ENCODE measurements at regions not wholly inside any gene's neighbourhood (a gene's known extent, or its start where the extent isn't known, plus 50 kb on each side); places are given as distances from the start of the nearest gene placed in this dataset.

DNA sequence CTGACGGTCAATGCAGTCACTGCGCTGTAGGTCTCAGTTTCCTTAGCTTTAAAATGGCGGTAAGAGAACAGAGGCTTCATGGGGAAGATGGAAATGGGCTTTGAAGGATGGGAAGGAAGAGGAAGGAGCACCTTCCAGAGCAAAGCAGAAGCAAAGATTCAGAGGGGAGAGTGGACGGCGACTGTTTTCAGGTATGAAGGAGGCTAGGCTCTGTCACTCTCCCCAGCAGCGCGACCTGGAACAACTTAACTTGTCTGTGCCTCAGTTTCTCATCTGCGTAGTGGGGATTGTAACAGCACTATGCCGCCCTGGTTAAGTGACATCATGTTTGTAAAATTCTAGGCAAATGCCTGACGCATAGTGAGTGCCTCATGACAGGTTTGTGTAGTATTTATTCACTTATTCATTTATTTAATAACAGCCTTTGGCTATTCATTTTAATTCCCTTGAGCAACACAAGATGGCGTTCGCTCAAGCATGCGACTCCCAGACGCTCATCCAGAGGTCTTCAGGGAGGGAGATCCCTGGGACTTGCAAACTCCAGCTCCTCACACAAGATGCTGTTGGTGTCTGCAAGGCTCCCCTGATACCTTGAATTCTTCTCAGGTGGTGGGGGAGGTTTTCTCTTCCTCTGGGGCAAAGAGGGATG lies 336.3 kb downstream of the DYSF start:
- Histone ChIP-seq H2AFZ (ENCODE audit: low read depth) (no peak overlapping the region), H3K27me3 (ENCODE audit: insufficient read depth) (no peaks in the 10 kb centered on the region), H3K36me3 (replicated peaks in 1 of 2; ENCODE audit: control insufficient read depth in 1 of 2, insufficient read depth in 2 of 2, low read length in 1 of 2) (no peaks in the 10 kb centered on the region), H3K9me3 (no peaks in the 10 kb centered on the region), H3F3A (replicated peaks; ENCODE audit: insufficient read depth) (no peaks in the 10 kb centered on the region), H3K79me2 (ENCODE audit: insufficient read depth) (no peaks in the 10 kb centered on the region), H3K4me1 (ENCODE audit: control insufficient read depth in 1 of 2, insufficient read depth in 2 of 2, low read depth in 1 of 2, low read length in 1 of 2) (peaks cover 0 to 6% of the 10 kb centered on the region in 2 experiments; a peak in 1 of 4 replicates), H3K4me2 (no peak overlapping the region), H3K9ac (no peak overlapping the region), H4K20me1 (ENCODE audit: insufficient read depth) (no peaks in the 10 kb centered on the region), H3K27ac (ENCODE audit: low read depth in 2 of 2, low read length in 1 of 2) (no peak overlapping the region), H3K4me3 (ENCODE audit: low read depth in 2 of 2, low read length in 1 of 2) (no peak overlapping the region), H3K9me2 (no peaks in the 10 kb centered on the region)
- ChIA-PET CTCF (interaction anchor here (0.7 to 2.6 kb wide), 3 partner anchors 10 to 360 kb away, joined by 3 to 11 read pairs (median 4); no protein-coding TSS in a partner anchor), POLR2A (no interaction called here)
- WGBS (ENCODE audit: low lambda C conversion rate), result 87% methylated on average over 14 of the region's 14 CpGs
- no peak for DNase-seq
- TF ChIP-seq CTCF (IDR thresholded peaks at IDR 0.05) (peak; percentile 36), RXRA (IDR thresholded peaks at IDR 0.05; ENCODE audit: borderline replicate concordance, low read depth) (no peak)

DNA sequence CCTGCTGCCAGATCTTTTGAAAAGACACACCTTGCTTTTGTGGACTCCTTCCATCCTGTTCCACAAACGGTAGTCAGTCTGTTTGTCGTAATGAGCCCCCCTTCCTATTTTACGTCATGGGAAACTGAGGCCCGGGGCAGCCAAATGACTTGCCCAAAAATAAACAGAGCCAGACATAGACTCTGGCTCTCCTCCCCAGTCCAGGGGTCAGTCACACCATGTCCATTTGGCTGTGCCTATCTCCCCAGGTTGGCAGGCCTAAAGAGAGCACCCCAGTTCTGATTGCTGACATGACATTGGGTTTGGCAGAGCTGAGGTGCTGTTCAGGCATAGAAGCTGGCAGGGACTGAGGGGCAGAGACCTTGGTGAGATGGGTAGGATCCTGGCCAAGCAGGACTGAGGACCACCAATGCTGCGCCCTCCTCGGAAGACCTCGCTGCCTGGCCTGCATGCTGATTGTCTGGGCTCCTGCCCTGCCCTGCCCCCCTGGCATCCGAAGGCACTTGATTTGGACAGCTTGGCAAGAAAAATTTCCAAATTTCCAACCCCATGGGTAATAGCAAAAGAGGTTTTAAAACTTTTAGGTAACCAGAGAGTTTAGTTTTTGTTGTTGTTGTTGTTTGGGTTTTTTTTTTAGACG lies 335.4 kb downstream of the DYSF start:
- no peaks in the 10 kb centered on the region for H4K20me1 ChIP-seq (ENCODE audit: insufficient read depth)
- H3K4me3 ChIP-seq (ENCODE audit: low read depth in 2 of 2, low read length in 1 of 2), result no peak overlapping the region
- H3K27me3 ChIP-seq (ENCODE audit: insufficient read depth), result no peaks in the 10 kb centered on the region
- no peaks in the 10 kb centered on the region for H3K79me2 ChIP-seq (ENCODE audit: insufficient read depth)
- H3F3A ChIP-seq (replicated peaks; ENCODE audit: insufficient read depth), result no peaks in the 10 kb centered on the region
- H3K9ac ChIP-seq, result no peak overlapping the region
- no peak overlapping the region for H3K27ac ChIP-seq (ENCODE audit: low read depth in 2 of 2, low read length in 1 of 2)
- peaks cover 0 to 6% of the 10 kb centered on the region in 2 experiments; a peak in 1 of 4 replicates for H3K4me1 ChIP-seq (ENCODE audit: control insufficient read depth in 1 of 2, insufficient read depth in 2 of 2, low read depth in 1 of 2, low read length in 1 of 2)
- no peaks in the 10 kb centered on the region for H3K9me3 ChIP-seq
- no peaks in the 10 kb centered on the region for H3K36me3 ChIP-seq (replicated peaks in 1 of 2; ENCODE audit: control insufficient read depth in 1 of 2, insufficient read depth in 2 of 2, low read length in 1 of 2)
- H3K4me2 ChIP-seq, result no peak overlapping the region
- POLR2A ChIA-PET, result no interaction called here
- no peak overlapping the region for H2AFZ ChIP-seq (ENCODE audit: low read depth)
- CTCF ChIA-PET, result interaction anchor here (1.0 to 5.1 kb wide), 3 partner anchors 9 to 135 kb away, joined by 3 to 22 read pairs (median 11); no protein-coding TSS in a partner anchor
- WGBS (ENCODE audit: low lambda C conversion rate), result 88% methylated on average over 6 of the region's 9 CpGs
- H3K9me2 ChIP-seq, result no peaks in the 10 kb centered on the region
- DNase-seq, result no peak
- TF ChIP-seq EZH2phosphoT487 (IDR thresholded peaks at IDR 0.05; ENCODE audit: borderline replicate concordance, low read depth) (no peak), YY1 (IDR thresholded peaks at IDR 0.05; ENCODE audit: low read depth) (no peak), NFIC (IDR thresholded peaks at IDR 0.05; ENCODE audit: borderline replicate concordance) (no peak)

GRCh38 chr2:71788186-71788525 lies 334.8 kb downstream of the DYSF start:
- Histone ChIP-seq H2AFZ (ENCODE audit: low read depth) (no peak overlapping the region), H3K27me3 (ENCODE audit: insufficient read depth) (no peaks in the 10 kb centered on the region), H3K9me2 (no peaks in the 10 kb centered on the region), H3K27ac (ENCODE audit: low read depth in 2 of 2, low read length in 1 of 2) (no peak overlapping the region), H4K20me1 (ENCODE audit: insufficient read depth) (no peaks in the 10 kb centered on the region), H3K9me3 (no peaks in the 10 kb centered on the region), H3K9ac (no peak overlapping the region), H3F3A (replicated peaks; ENCODE audit: insufficient read depth) (no peaks in the 10 kb centered on the region), H3K4me3 (ENCODE audit: low read depth in 2 of 2, low read length in 1 of 2) (no peak overlapping the region), H3K79me2 (ENCODE audit: insufficient read depth) (no peaks in the 10 kb centered on the region), H3K36me3 (replicated peaks in 1 of 2; ENCODE audit: control insufficient read depth in 1 of 2, insufficient read depth in 2 of 2, low read length in 1 of 2) (no peaks in the 10 kb centered on the region), H3K4me2 (no peak overlapping the region), H3K4me1 (ENCODE audit: control insufficient read depth in 1 of 2, insufficient read depth in 2 of 2, low read depth in 1 of 2, low read length in 1 of 2) (peaks cover 0 to 6% of the 10 kb centered on the region in 2 experiments; a peak in 1 of 4 replicates)
- ChIA-PET POLR2A (no interaction called here), CTCF (interaction anchor here (0.6 to 5.1 kb wide), 4 partner anchors 9 to 138 kb away, joined by 3 to 22 read pairs (median 7); no protein-coding TSS in a partner anchor)
- DNase-seq, result no peak
- no peak for TF ChIP-seq CHD2 (IDR thresholded peaks at IDR 0.05; ENCODE audit: low read length, partially characterized antibody)
- TF ChIP-seq IRF3 (IDR thresholded peaks at IDR 0.05; ENCODE audit: low read depth, low read length), result no peak
- no peak for TF ChIP-seq YY1 (IDR thresholded peaks at IDR 0.05; ENCODE audit: low read depth)
- TF ChIP-seq TAF1 (IDR thresholded peaks at IDR 0.05; ENCODE audit: borderline replicate concordance, low read depth, low read length), result no peak
- TF ChIP-seq MEF2A (IDR thresholded peaks at IDR 0.05; ENCODE audit: borderline replicate concordance, low read depth), result no peak
- TF ChIP-seq TEAD4 (IDR thresholded peaks at IDR 0.05; ENCODE audit: borderline replicate concordance, insufficient read depth), result no peak
- TF ChIP-seq FOXJ3 (CRISPR knock-in tag; IDR thresholded peaks at IDR 0.05), result no peak
- TF ChIP-seq SMC3 (IDR thresholded peaks at IDR 0.05; ENCODE audit: low read depth, low read length), result no peak
- no peak for TF ChIP-seq CTCF (IDR thresholded peaks at IDR 0.05)
- no peak for TF ChIP-seq ELF1 (IDR thresholded peaks at IDR 0.05)
- TF ChIP-seq EZH2phosphoT487 (IDR thresholded peaks at IDR 0.05; ENCODE audit: borderline replicate concordance, low read depth), result no peak
- TF ChIP-seq EP300 (IDR thresholded peaks at IDR 0.05; ENCODE audit: borderline replicate concordance in 1 of 2, low read depth in 1 of 2, low read length in 1 of 2), result no peak
- WGBS (ENCODE audit: low lambda C conversion rate), result 89% methylated on average over 7 of the region's 7 CpGs

Data from SK-N-SH (cell line).